ENCODE measurements at regions not wholly inside any gene's neighbourhood (a gene's known extent, or its start where the extent isn't known, plus 50 kb on each side); places are given as distances from the start of the nearest gene placed in this dataset.

- no peak for DNase-seq (ENCODE audit: low read depth in 1 of 2, low spot score in 1 of 2)
- H3K27ac ChIP-seq (replicated peaks) = no peak overlapping the region
- no peaks in the 10 kb centered on the region for H3K27me3 ChIP-seq (ENCODE audit: insufficient read depth, poor library complexity, severe bottlenecking)
- H3K4me3 ChIP-seq (replicated peaks; ENCODE audit: insufficient read depth, low read length) = no peak overlapping the region
- no peak for TF ChIP-seq REST (IDR thresholded peaks at IDR 0.05; ENCODE audit: insufficient replicate concordance, low read depth)
- TF ChIP-seq SPI1 (IDR thresholded peaks at IDR 0.05; ENCODE audit: borderline replicate concordance, low read depth) = no peak
- TF ChIP-seq CTCF (IDR thresholded peaks at IDR 0.05; ENCODE audit: insufficient read depth, low read length) = no peak
- no peak for TF ChIP-seq POLR2AphosphoS5 (IDR thresholded peaks at IDR 0.05; ENCODE audit: low read depth)
- TF ChIP-seq GABPA (IDR thresholded peaks at IDR 0.05; ENCODE audit: low read depth) = no peak
Measured at GRCh38 chr7:115631782-115632181, 398.8 kb downstream of the TFEC start.

- no peak for TF ChIP-seq POLR2AphosphoS5 (IDR thresholded peaks at IDR 0.05; ENCODE audit: low read depth)
- TF ChIP-seq CTCF (IDR thresholded peaks at IDR 0.05; ENCODE audit: insufficient read depth, low read length) = no peak
- TF ChIP-seq GABPA (IDR thresholded peaks at IDR 0.05; ENCODE audit: low read depth) = no peak
- no peak for TF ChIP-seq SPI1 (IDR thresholded peaks at IDR 0.05; ENCODE audit: borderline replicate concordance, low read depth)
- TF ChIP-seq REST (IDR thresholded peaks at IDR 0.05; ENCODE audit: insufficient replicate concordance, low read depth) = no peak
Measured at GRCh38 chr7:115630049-115630448, 400.5 kb downstream of the TFEC start.

DNA sequence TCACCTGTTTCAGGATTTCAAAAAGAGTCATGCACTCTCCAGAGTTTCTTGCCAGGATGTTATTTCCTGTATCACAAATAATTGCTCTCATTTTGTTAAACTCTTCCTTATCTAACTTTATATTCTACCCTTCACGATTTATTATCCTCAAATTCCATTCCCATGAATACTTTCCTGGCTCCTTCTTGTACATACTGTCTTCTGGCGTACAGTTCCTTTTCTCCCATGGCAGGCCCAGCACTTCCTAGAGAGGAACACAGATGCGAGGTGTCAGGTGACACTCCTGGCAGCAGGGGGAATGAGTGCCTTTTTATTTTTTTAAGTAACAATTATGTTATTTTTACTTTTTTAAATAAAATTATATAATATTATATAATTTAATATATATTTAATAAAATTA lies 411.9 kb downstream of the TFEC start:
- TF ChIP-seq GABPA (IDR thresholded peaks at IDR 0.05; ENCODE audit: low read depth) = no peak
- no peak for TF ChIP-seq CTCF (IDR thresholded peaks at IDR 0.05; ENCODE audit: insufficient read depth, low read length)
- no peak for TF ChIP-seq SPI1 (IDR thresholded peaks at IDR 0.05; ENCODE audit: borderline replicate concordance, low read depth)
- TF ChIP-seq POLR2AphosphoS5 (IDR thresholded peaks at IDR 0.05; ENCODE audit: low read depth) = no peak
- no peak for TF ChIP-seq REST (IDR thresholded peaks at IDR 0.05; ENCODE audit: insufficient replicate concordance, low read depth)
- DNase-seq (ENCODE audit: low read depth in 1 of 2, low spot score in 1 of 2) = no peak
- no peaks in the 10 kb centered on the region for H3K27me3 ChIP-seq (ENCODE audit: insufficient read depth, poor library complexity, severe bottlenecking)
- H3K27ac ChIP-seq (replicated peaks) = no peak overlapping the region
- no peak overlapping the region for H3K4me3 ChIP-seq (replicated peaks; ENCODE audit: insufficient read depth, low read length)

More at GRCh38 chr7:115630049-115630448, 400.5 kb downstream of the TFEC start:
- Histone ChIP-seq H3K27ac (replicated peaks) (no peak overlapping the region), H3K27me3 (ENCODE audit: insufficient read depth, poor library complexity, severe bottlenecking) (no peaks in the 10 kb centered on the region), H3K4me3 (replicated peaks; ENCODE audit: insufficient read depth, low read length) (no peak overlapping the region)
- DNase-seq (ENCODE audit: low read depth in 1 of 2, low spot score in 1 of 2) = no peak

Data from HL-60 (cell line).